ENCODE measurements at regions not wholly inside any gene's neighbourhood (a gene's known extent, or its start where the extent isn't known, plus 50 kb on each side); places are given as distances from the start of the nearest gene placed in this dataset.

- TF ChIP-seq CTCF (IDR thresholded peaks at IDR 0.05; ENCODE audit: low read depth, low read length), result no peak
These were observed 671.7 kb upstream of the NR2F2 start for GRCh38 chr15:95658799-95659198.

GRCh38 chr15:95659656-95660055, 670.8 kb upstream of the NR2F2 start:
- H3K4me1 ChIP-seq, result no peaks in the 10 kb centered on the region
- H3K9me3 ChIP-seq, result no peaks in the 10 kb centered on the region; the same call in 1 of the 2 replicates
- no peak for DNase-seq
- H3K27me3 ChIP-seq, result no peaks in the 10 kb centered on the region
- H3K4me3 ChIP-seq (ENCODE audit: low read depth, low read length), result no peak overlapping the region
- no peak for TF ChIP-seq CTCF (IDR thresholded peaks at IDR 0.05; ENCODE audit: low read depth, low read length)
- H3K36me3 ChIP-seq, result no peaks in the 10 kb centered on the region

More at GRCh38 chr15:95658799-95659198, 671.7 kb upstream of the NR2F2 start:
- no peaks in the 10 kb centered on the region for H3K4me1 ChIP-seq
- H3K36me3 ChIP-seq, result no peaks in the 10 kb centered on the region
- no peak overlapping the region for H3K4me3 ChIP-seq (ENCODE audit: low read depth, low read length)
- no peaks in the 10 kb centered on the region for H3K27me3 ChIP-seq
- H3K9me3 ChIP-seq, result no peaks in the 10 kb centered on the region; the same call in 1 of the 2 replicates
- DNase-seq, result no peak

DNA sequence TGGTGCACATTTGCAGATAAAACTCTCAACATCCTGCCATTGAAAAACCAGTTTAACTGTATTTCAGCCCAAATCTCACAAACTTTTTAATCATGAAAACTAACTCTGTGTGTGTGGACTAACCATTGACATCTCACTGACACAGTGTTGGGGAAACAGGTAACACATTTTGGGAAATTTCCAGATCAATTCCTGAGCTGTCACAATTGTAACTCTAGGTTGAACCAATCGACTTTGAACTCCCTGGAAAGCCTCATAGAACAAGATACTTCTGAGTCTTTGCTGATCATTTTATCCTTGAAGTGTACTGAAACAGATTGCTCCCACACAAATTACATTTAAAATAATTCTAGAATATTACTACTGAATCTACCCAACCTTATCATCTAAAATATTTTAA, 667.9 kb upstream of the NR2F2 start:
- no peaks in the 10 kb centered on the region for H3K4me1 ChIP-seq
- H3K9me3 ChIP-seq, result no peaks in the 10 kb centered on the region; the same call in 1 of the 2 replicates
- H3K36me3 ChIP-seq, result no peaks in the 10 kb centered on the region
- H3K27me3 ChIP-seq, result no peaks in the 10 kb centered on the region
- no peak for DNase-seq
- TF ChIP-seq CTCF (IDR thresholded peaks at IDR 0.05; ENCODE audit: low read depth, low read length), result no peak
- no peak overlapping the region for H3K4me3 ChIP-seq (ENCODE audit: low read depth, low read length)

- no peaks in the 10 kb centered on the region for H3K4me1 ChIP-seq
- no peaks in the 10 kb centered on the region for H3K27me3 ChIP-seq
- DNase-seq, result no peak
- TF ChIP-seq CTCF (IDR thresholded peaks at IDR 0.05; ENCODE audit: low read depth, low read length), result no peak
- no peak overlapping the region for H3K4me3 ChIP-seq (ENCODE audit: low read depth, low read length)
- no peaks in the 10 kb centered on the region for H3K36me3 ChIP-seq
- no peaks in the 10 kb centered on the region; the same call in 1 of the 2 replicates for H3K9me3 ChIP-seq
These were observed 667.1 kb upstream of the NR2F2 start for GRCh38 chr15:95663156-95664100.

GRCh38 chr15:95664450-95664849, 666.0 kb upstream of the NR2F2 start:
- no peak overlapping the region for H3K4me3 ChIP-seq (ENCODE audit: low read depth, low read length)
- no peak for DNase-seq
- no peaks in the 10 kb centered on the region; the same call in 1 of the 2 replicates for H3K9me3 ChIP-seq
- no peaks in the 10 kb centered on the region for H3K27me3 ChIP-seq
- no peaks in the 10 kb centered on the region for H3K36me3 ChIP-seq
- no peak for TF ChIP-seq CTCF (IDR thresholded peaks at IDR 0.05; ENCODE audit: low read depth, low read length)
- no peaks in the 10 kb centered on the region for H3K4me1 ChIP-seq
